H7 (cell line): ENCODE measurements at regions not wholly inside any gene's neighbourhood (a gene's known extent, or its start where the extent isn't known, plus 50 kb on each side); places are given as distances from the start of the nearest gene placed in this dataset.

ENCODE experiments used
- DNase-seq: peaks from one replicate; pipeline ENCODE4 v3.0.0; 2012
- H3K27me3 ChIP-seq: 2 replicates; pipeline ENCODE4 v1.6.0; 2011; ENCODE audit warnings: mild to moderate bottlenecking, low read length; ENCODE audit not compliant: control insufficient read depth, insufficient read depth
- H3K36me3 ChIP-seq: replicated peaks from 2 replicates; pipeline ENCODE4 v1.5.1; 2011; ENCODE audit warnings: low read length; ENCODE audit not compliant: control insufficient read depth, insufficient read depth
- H3K4me3 ChIP-seq: 2 replicates; pipeline ENCODE4 v1.5.1; 2011; ENCODE audit warnings: low read depth, mild to moderate bottlenecking, control low read depth, low read length, moderate library complexity; ENCODE audit not compliant: insufficient read depth

- Histone ChIP-seq H3K36me3 (no peaks in the 10 kb centered on the region), H3K27me3 (no peaks in the 10 kb centered on the region), H3K4me3 (no peak overlapping the region)
- no peak for DNase-seq
These were observed 75.3 kb downstream of the TMEM18 start for GRCh38 chr2:601806-602455.

DNA sequence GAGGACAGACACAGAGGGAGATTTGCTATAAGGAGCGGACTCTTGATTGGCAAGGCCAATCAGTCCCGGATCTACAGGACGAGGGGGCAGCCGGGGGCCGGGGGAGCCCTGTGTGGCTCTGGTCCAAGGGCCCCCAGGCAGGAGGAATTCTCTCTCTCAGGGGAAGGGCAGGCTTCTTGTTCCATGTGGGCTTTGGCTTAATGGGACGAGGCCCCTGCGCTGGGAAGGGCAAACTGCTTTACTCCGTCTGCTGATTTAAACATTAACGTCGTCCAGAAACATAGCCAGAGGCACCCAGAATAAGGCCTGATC lies 75.9 kb downstream of the TMEM18 start:
- Histone ChIP-seq H3K36me3 (no peaks in the 10 kb centered on the region), H3K4me3 (no peak overlapping the region), H3K27me3 (no peaks in the 10 kb centered on the region)
- no peak for DNase-seq

DNA sequence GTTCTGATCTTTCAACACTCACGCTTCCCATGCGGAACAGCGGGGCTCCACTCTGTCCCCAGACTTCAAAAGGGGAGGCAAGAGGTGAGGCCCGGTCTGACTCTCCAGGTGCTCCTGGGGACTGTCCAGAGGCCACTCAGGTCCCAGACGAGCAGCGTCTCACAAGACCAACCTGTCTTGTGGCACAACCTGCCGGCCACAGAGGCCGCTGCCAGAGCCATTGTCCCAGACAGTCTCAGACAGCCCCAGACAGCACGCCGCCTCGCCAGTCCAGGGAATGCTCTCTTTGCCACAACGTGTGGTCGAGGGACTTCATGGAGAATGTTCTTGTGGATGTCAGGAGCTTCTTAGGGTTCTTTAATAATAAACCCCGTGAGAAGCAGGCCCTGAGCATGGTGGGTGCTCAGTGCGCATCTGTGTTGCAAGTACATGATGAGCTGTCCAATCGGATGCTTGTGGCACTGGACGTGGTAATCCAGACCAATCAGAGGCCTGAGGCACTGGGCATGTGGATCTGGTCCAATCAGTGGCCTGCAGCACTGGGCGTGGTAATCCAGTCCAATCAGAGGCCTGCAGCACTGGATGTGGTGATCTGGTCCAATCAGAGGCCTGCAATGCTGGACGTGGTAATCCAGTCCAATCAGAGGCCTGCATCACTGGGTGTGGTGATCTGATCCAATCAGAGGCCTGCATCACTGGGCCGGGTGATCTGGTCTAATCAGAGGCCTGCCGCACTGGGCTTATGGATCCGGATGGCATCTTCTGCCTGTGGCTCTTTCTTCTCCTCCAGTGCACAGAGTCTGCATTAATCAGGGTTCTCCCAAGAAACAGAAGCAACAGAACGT lies 76.4 kb downstream of the TMEM18 start:
- H3K27me3 ChIP-seq: no peaks in the 10 kb centered on the region
- H3K4me3 ChIP-seq: no peak overlapping the region
- DNase-seq: no peak
- H3K36me3 ChIP-seq: no peaks in the 10 kb centered on the region

DNA sequence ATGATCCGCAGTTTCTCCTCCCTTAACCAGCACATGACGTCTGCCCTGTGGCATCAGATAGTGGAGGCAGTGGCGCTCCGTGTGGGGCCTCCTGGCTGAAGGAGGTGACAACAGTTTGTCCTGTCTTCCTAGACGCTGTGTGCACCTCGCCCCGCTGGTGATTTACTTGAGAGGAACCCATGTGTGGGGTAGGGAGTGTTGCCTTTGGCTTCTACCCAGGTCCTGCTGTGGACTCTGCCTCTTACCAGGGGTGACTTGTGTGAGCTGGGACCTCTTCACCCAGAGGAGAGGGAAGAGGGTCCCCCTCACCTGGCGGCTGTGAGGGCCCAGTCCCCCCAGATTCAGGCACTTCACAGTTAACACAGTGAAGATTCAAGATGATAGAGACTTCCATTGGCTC lies 77.6 kb downstream of the TMEM18 start:
- Histone ChIP-seq H3K27me3 (no peaks in the 10 kb centered on the region), H3K4me3 (no peak overlapping the region), H3K36me3 (no peaks in the 10 kb centered on the region)
- no peak for DNase-seq

DNA sequence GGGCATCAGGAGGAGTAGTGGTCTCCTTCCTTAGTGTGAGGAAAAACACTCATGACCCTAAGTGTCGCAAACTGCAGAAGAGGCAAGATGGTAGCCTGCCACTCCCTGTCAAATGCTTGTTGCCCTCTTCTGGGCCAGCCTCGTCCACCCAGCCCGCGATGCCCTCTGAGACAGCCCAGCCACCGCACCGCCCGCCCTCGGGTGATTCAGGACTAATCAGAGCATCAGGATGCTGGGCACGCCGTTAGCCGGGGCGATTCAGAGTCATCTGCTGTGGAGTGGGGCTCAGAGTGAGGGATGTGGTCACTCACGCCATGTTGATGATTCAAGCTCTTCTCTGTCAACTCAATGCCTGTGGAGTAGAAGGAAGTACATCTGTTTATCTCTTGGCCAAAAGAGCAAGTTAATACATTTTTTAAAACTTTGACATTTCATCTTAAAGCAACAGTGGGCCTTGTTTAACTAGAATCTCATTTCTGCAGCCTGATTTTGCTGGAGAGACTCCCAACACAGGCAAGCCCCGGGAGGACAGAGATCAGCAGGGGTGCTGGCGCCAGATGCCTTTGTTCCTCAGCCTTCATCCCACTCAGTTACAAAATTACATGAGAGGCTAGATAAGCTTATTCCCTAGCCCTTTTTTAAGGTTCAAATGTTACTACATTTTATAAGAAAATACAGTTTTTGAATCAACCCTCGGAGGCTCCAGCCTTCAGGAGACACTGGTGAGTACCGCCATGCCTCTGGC lies 79.0 kb downstream of the TMEM18 start:
- Histone ChIP-seq H3K27me3 (no peaks in the 10 kb centered on the region), H3K36me3 (no peaks in the 10 kb centered on the region), H3K4me3 (no peak overlapping the region)
- DNase-seq: no peak

GRCh38 chr2:595831-596592 lies 81.2 kb downstream of the TMEM18 start:
- H3K27me3 ChIP-seq: no peaks in the 10 kb centered on the region
- no peaks in the 10 kb centered on the region for H3K36me3 ChIP-seq
- H3K4me3 ChIP-seq: no peak overlapping the region
- no peak for DNase-seq

- Histone ChIP-seq H3K36me3 (no peaks in the 10 kb centered on the region), H3K27me3 (no peaks in the 10 kb centered on the region), H3K4me3 (no peak overlapping the region)
- DNase-seq: no peak
These were observed 81.9 kb downstream of the TMEM18 start for GRCh38 chr2:595141-595815.

GRCh38 chr2:594297-594949 lies 82.8 kb downstream of the TMEM18 start:
- Histone ChIP-seq H3K4me3 (no peak overlapping the region), H3K36me3 (no peaks in the 10 kb centered on the region), H3K27me3 (no peaks in the 10 kb centered on the region)
- DNase-seq: no peak

DNA sequence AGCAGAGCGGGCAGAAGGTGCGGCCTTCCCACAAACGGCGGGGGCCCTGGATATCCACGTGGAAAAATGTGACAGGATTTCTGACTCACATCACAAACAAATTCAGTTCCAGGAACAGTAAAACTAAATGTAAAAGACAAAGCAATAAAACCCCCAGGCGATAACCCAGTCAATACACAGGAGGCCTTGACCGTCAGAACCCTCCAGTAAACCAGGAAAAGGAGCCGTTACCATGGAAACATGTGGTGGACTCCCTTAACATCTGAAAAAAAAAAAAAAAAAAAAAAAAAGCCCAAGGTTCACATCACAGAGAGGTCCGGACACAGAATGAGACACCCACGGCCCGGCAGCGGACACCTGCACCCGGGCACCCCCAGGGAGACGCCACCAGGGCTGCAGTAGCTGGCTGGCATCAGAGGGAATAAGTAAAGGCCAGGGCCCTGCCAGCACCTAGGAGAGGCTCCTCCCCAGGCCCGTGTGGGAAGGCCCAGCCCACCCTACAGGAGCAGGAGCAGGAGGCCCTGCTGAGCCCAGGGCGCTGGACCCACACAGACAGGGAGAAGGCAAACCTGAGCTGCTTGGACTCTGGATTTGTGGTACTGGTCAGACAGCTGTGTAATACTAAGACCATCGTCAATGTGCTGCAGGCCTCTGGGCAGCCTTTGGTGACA lies 83.7 kb downstream of the TMEM18 start:
- Histone ChIP-seq H3K4me3 (no peak overlapping the region), H3K36me3 (no peaks in the 10 kb centered on the region), H3K27me3 (no peaks in the 10 kb centered on the region)
- DNase-seq: no peak

DNA sequence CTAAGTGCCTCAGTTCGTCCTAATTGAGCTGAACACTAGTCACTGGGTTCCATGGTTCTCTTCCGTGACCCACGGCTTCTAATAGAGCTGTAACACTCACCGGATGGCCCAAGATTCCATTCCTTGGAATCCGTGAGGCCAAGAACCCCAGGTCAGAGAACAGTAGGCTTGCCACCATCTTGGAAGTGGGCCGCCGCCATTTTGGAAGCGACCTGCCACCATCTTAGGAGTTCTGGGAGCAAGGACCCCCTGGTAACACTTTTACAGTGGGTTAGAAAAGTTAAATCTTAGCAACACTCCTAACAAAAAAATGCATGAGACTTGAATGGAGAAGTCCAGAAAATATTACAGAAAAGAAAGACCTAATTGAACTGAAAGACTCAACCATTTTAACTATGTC lies 84.5 kb downstream of the TMEM18 start:
- Histone ChIP-seq H3K36me3 (no peaks in the 10 kb centered on the region), H3K27me3 (no peaks in the 10 kb centered on the region), H3K4me3 (no peak overlapping the region)
- no peak for DNase-seq

GRCh38 chr2:590214-591175 lies 86.7 kb downstream of the TMEM18 start:
- H3K27me3 ChIP-seq: no peaks in the 10 kb centered on the region
- no peak overlapping the region for H3K4me3 ChIP-seq
- no peak for DNase-seq
- H3K36me3 ChIP-seq: no peaks in the 10 kb centered on the region

- Histone ChIP-seq H3K27me3 (no peaks in the 10 kb centered on the region), H3K36me3 (no peaks in the 10 kb centered on the region), H3K4me3 (no peak overlapping the region)
- DNase-seq: no peak
These were observed 87.7 kb downstream of the TMEM18 start for GRCh38 chr2:589281-590130.
